AG04450 (cell line): ENCODE measurements at regions not wholly inside any gene's neighbourhood (a gene's known extent, or its start where the extent isn't known, plus 50 kb on each side); places are given as distances from the start of the nearest gene placed in this dataset.

Source experiments
- CTCF ChIA-PET: fragments of 300-600, 350-600 bp; formaldehyde crosslinking; extraction: SDS; loops from one replicate; lab custom pipeline; 2022; ENCODE audit warnings: antibody characterized with exemption, inconsistent platforms; lab: Charles Lee
- POLR2A ChIA-PET: fragments of 350-600 bp; formaldehyde crosslinking; extraction: SDS; loops from one replicate; lab custom pipeline; 2021; ENCODE audit warnings: antibody characterized with exemption, inconsistent platforms; lab: Yijun Ruan, JAX
- DNase-seq: peaks from one replicate; pipeline ENCODE4 v3.0.0-alpha.2; 2011; ENCODE audit warnings: low read depth, low spot score
- H3K27ac ChIP-seq: one replicate; pipeline ENCODE4 v1.5.1; 2012; ENCODE audit warnings: low read depth, low read length, control low read depth
- H3K27me3 ChIP-seq: one replicate; pipeline ENCODE4 v1.6.0; 2012; ENCODE audit warnings: low read length; ENCODE audit not compliant: control insufficient read depth, insufficient read depth
- H3K4me3 ChIP-seq: 2 replicates; pipeline ENCODE4 v1.5.1; 2011; ENCODE audit warnings: mild to moderate bottlenecking, low read depth, low read length, control low read depth
- H3K9me3 ChIP-seq: 2 replicates; pipeline ENCODE4 v1.5.1; 2012; ENCODE audit warnings: low read length; ENCODE audit not compliant: control insufficient read depth, insufficient read depth
- TF ChIP-seq, protein P1 (sequence below): IDR thresholded peaks from 2 replicates; pipeline ENCODE4 v1.5.1; 2011; ENCODE audit warnings: low read depth, low read length, control low read depth, inconsistent platforms

DNA sequence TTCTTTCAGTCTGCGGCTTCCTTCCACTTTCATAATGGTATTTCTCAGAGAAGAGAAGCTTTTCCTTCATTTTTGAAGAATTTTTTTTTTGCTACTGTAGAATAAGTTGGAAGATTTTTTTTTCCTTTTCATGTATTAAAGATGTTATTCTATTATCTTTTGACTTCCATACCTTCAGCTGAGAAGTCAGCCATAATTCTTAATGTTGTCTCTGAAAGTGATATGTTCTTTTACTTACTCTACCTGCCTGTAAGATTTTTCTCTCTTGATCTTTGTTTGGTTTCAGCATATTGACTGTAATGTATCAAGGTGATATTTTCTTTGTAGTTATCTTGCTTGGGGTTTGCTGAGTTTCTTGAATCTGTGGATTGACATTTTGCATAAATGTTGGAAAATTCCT is 143.5 kb upstream of the TOX3 start:
- ChIA-PET POLR2A (no interaction called here), CTCF (no interaction called here)
- DNase-seq: no peak
- TF ChIP-seq, protein P1, sequence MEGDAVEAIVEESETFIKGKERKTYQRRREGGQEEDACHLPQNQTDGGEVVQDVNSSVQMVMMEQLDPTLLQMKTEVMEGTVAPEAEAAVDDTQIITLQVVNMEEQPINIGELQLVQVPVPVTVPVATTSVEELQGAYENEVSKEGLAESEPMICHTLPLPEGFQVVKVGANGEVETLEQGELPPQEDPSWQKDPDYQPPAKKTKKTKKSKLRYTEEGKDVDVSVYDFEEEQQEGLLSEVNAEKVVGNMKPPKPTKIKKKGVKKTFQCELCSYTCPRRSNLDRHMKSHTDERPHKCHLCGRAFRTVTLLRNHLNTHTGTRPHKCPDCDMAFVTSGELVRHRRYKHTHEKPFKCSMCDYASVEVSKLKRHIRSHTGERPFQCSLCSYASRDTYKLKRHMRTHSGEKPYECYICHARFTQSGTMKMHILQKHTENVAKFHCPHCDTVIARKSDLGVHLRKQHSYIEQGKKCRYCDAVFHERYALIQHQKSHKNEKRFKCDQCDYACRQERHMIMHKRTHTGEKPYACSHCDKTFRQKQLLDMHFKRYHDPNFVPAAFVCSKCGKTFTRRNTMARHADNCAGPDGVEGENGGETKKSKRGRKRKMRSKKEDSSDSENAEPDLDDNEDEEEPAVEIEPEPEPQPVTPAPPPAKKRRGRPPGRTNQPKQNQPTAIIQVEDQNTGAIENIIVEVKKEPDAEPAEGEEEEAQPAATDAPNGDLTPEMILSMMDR: no peak
- H3K27me3 ChIP-seq: no peaks in the 10 kb centered on the region
- H3K9me3 ChIP-seq: peaks cover 4% of the 10 kb centered on the region
- H3K4me3 ChIP-seq: no peak overlapping the region
- H3K27ac ChIP-seq: no peak overlapping the region

- CTCF ChIA-PET: no interaction called here
- POLR2A ChIA-PET: no interaction called here
- Histone ChIP-seq H3K4me3 (no peak overlapping the region), H3K27ac (no peak overlapping the region), H3K9me3 (peaks cover 9% of the 10 kb centered on the region; the same call in 1 of the 2 replicates), H3K27me3 (no peaks in the 10 kb centered on the region)
- TF ChIP-seq, protein P1: no peak
- DNase-seq: no peak
Observed at GRCh38 chr16:52680993-52681392, 134.1 kb upstream of the TOX3 start.

DNA sequence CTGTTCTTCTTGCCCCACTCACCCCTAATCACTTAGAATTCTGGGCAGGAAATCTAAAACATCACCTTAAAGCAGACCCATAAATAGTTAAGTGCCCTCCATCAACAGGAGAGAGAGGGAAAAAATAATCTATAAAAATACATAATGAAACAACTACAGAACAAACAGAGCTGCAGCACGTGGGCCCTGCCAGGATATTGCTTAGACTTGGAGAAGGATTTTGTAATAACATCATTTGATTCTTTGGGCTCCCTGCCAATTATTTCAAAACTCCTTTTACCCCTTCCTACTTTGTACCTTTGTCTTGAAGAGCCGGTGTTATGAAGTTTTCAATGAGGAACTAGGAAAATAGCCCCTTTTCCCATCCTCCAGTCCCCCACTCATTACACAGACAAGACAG is 130.6 kb upstream of the TOX3 start:
- peaks cover 23% of the 10 kb centered on the region for H3K9me3 ChIP-seq
- TF ChIP-seq, protein P1: no peak
- ChIA-PET CTCF (no interaction called here), POLR2A (no interaction called here)
- no peak for DNase-seq
- H3K27me3 ChIP-seq: no peaks in the 10 kb centered on the region
- no peak overlapping the region for H3K27ac ChIP-seq
- no peak overlapping the region for H3K4me3 ChIP-seq

DNA sequence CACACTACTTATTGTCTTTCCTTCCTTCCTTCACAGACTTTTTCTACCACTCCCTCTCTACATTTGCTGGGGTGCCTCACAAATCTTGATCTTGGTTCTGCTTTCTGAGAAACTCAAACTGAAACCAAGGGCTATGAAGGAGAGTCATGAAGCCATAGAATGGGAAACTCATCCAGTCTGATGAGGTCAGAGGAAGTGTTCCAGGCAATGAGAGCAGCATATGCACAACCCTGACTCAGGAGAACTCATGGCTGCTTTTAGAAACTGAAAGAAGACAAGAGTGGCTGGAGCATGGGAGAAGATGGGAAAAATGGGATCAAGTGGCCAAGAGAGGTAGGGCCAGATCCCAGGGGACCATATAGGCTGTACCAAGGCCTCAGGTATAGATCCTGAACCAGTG is 130.0 kb upstream of the TOX3 start:
- DNase-seq: no peak
- H3K27ac ChIP-seq: no peak overlapping the region
- ChIA-PET POLR2A (no interaction called here), CTCF (no interaction called here)
- no peak overlapping the region for H3K4me3 ChIP-seq
- H3K9me3 ChIP-seq: peaks cover 23% of the 10 kb centered on the region
- TF ChIP-seq, protein P1: no peak
- no peaks in the 10 kb centered on the region for H3K27me3 ChIP-seq

- Histone ChIP-seq H3K27ac (no peak overlapping the region), H3K9me3 (peaks cover 18% of the 10 kb centered on the region), H3K27me3 (no peaks in the 10 kb centered on the region), H3K4me3 (no peak overlapping the region)
- no peak for DNase-seq
- TF ChIP-seq, protein P1: no peak
- ChIA-PET CTCF (no interaction called here), POLR2A (no interaction called here)
Observed at GRCh38 chr16:52671590-52671989, 124.6 kb upstream of the TOX3 start.
